SJSA1 (cell line): ENCODE measurements at regions not wholly inside any gene's neighbourhood (a gene's known extent, or its start where the extent isn't known, plus 50 kb on each side); places are given as distances from the start of the nearest gene placed in this dataset.
"Not testable (repeated sequence)": the region's sequence is repeated elsewhere in the genome, so short reads cannot be mapped to it uniquely, and the experiment has no call there.

Experiments
- DNase-seq, 2 experiments: peaks; one replicate each; pipeline ENCODE4 v3.0.0-alpha.2; 2015 to 2020; ENCODE audit warnings: low spot score in 2 of 2, low read depth in 1 of 2
- H3K27ac ChIP-seq: fragments of 250-450 bp; sonication (Bioruptor Pico); 2 replicates; pipeline ENCODE4 v1.5.1; 2020; ENCODE audit warnings: mild to moderate bottlenecking, moderate library complexity
- H3K27me3 ChIP-seq: fragments of 250-450 bp; sonication (Bioruptor Pico); replicated peaks from 2 replicates; pipeline ENCODE4 v1.5.1; 2020; ENCODE audit warnings: mild to moderate bottlenecking, moderate library complexity
- H3K36me3 ChIP-seq: fragments of 250-450 bp; sonication (Bioruptor Pico); 2 replicates; pipeline ENCODE4 v1.5.1; 2020; ENCODE audit warnings: mild to moderate bottlenecking
- H3K4me1 ChIP-seq: fragments of 250-450 bp; sonication (Bioruptor Pico); replicated peaks from 2 replicates; pipeline ENCODE4 v1.6.1; 2021; ENCODE audit warnings: mild to moderate bottlenecking
- H3K4me3 ChIP-seq: fragments of 250-450 bp; sonication (Bioruptor Pico); 2 replicates; pipeline ENCODE4 v1.5.1; 2020; ENCODE audit warnings: mild to moderate bottlenecking
- H3K9me3 ChIP-seq: fragments of 250-450 bp; sonication (Bioruptor Pico); replicated peaks from 2 replicates; pipeline ENCODE4 v1.5.1; 2020; ENCODE audit warnings: mild to moderate bottlenecking

DNA sequence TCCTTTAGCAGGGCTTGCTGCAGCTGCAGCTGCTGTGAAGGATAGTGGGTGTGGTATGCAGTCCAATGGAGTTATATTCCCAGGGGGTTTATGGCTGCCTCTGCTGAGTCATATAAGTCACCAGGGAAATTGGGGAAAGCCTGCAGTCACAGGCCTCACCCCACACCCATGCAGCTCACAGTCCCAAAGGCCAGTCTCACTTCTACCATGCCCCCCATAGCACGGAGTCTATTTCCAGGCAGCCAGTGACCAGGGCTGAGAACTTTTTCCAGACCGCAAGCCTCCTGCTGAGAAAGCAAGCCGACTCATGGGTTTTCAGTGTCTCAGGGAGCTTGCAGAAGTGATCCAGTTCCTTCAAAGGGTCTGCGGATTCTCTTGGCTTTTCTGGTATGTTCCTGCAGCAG is 322.4 kb upstream of the CLEC14A start:
- no peak for DNase-seq
- H3K4me1 ChIP-seq: no peaks in the 10 kb centered on the region

DNA sequence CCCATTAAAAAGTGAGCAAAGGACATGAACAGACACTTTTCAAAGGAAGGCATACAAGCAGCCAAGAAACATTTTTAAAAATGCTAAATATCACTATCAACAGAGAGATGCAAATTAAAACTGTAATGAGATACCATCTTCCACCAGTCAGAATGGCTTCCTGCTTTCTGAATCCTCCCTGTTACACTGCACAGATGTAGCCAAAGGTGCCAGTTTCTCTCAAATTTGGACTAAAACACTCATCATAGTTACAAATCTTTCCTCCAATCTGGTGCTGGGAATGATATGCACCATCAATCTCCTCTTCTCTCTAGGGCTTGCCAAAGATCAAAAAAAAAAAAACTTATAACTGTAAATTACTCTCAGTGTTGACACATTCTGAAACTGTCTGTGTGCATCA is 311.8 kb upstream of the CLEC14A start:
- H3K9me3 ChIP-seq: no peaks in the 10 kb centered on the region
- H3K27ac ChIP-seq: no peak overlapping the region
- H3K27me3 ChIP-seq: no peaks in the 10 kb centered on the region
- H3K4me3 ChIP-seq: no peak overlapping the region
- H3K36me3 ChIP-seq: no peaks in the 10 kb centered on the region
- H3K4me1 ChIP-seq: no peaks in the 10 kb centered on the region
- DNase-seq: no peak

More for the DNA sequence above, 322.4 kb upstream of the CLEC14A start:
- H3K27me3 ChIP-seq: no peaks in the 10 kb centered on the region
- H3K27ac ChIP-seq: no peak overlapping the region
- H3K4me3 ChIP-seq: no peak overlapping the region
- H3K9me3 ChIP-seq: no peaks in the 10 kb centered on the region
- no peaks in the 10 kb centered on the region for H3K36me3 ChIP-seq

DNA sequence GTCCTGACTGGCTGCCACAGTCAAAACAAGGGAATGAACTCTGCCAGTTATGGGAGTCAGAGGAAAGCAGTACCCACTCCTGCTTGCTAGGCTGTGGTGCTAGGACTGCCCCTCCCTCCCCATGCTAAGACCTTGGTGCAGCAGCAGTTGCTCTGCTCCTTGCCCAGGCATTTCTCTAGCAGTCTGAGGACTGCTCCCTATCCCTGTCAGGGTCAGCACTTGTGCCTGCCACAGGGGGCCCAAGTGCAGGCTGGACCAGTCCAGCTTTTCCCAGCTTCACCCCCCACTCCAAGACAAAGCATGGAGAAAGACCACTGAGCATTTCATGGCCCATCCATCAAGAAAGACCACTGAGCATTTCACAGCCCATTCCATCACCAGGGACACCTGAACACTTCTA is 305.8 kb upstream of the CLEC14A start:
- H3K4me3 ChIP-seq: no peak overlapping the region
- H3K27me3 ChIP-seq: no peaks in the 10 kb centered on the region
- H3K36me3 ChIP-seq: no peaks in the 10 kb centered on the region
- no peak for DNase-seq
- no peak overlapping the region for H3K27ac ChIP-seq
- H3K4me1 ChIP-seq: no peaks in the 10 kb centered on the region
- no peaks in the 10 kb centered on the region for H3K9me3 ChIP-seq

DNA sequence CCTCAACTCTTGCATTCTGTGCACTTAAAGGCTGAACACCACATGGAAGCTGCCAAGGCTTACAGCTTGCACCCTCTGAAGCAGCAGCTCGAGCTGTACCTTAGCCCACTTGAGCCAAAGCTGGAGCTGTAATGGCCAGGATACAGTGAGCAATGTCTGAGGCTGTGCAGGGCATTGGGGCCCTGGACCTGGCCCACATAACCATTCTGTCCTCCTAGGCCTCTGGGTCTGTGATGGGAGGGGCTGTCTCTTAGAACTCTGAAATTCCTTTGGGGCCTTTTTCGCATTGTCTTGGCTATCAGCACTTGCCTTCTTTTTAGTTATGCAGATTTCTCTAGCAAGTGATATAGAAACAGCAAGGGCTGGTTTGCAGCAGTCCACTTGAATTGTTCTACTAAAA is 303.8 kb upstream of the CLEC14A start:
- Histone ChIP-seq H3K27ac (no peak overlapping the region), H3K4me3 (no peak overlapping the region), H3K9me3 (no peaks in the 10 kb centered on the region), H3K4me1 (no peaks in the 10 kb centered on the region), H3K36me3 (no peaks in the 10 kb centered on the region), H3K27me3 (no peaks in the 10 kb centered on the region)
- no peak for DNase-seq

DNA sequence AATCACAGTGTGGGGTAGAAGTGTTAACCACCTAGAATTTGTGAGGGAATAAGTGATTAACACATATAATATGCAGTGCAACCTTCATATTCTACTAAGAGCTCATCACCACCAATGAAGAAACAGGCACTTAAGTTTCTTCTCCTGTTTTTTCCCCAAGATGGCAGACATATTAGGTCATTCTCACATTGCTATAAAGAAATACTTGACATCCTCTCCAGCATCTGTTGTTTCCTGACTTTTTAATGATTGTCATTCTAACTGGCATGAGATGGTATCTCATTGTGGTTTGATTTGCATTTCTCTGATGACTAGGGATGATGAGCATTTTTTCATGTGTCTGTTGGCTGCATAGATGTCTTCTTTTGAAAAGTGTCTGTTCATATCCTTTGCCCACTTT is 301.5 kb upstream of the CLEC14A start:
- H3K27ac ChIP-seq, H3K4me3 ChIP-seq, H3K27me3 ChIP-seq, DNase-seq, H3K9me3 ChIP-seq, H3K4me1 ChIP-seq, H3K36me3 ChIP-seq: not testable (repeated sequence)

DNA sequence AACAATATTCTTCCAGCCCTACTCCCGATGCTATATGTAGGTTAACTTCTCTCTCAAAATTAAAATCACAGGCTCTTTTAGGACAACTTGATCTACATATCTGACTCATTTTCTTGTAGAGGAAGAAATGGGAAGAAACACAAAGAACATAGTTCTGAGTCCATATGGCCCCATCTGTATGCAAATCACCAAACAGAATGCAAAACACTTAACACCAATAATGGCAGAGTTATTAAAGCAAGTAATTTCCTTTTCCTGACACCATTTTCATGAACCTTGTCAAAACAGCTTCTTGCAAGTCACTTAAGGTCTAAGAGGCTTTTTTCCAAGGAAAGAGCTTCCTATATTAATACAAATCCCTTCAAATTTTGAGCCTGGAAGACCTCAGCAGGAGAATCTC is 300.4 kb upstream of the CLEC14A start:
- Histone ChIP-seq H3K9me3 (no peaks in the 10 kb centered on the region), H3K4me3 (no peak overlapping the region), H3K36me3 (no peaks in the 10 kb centered on the region), H3K27me3 (no peaks in the 10 kb centered on the region), H3K27ac (no peak overlapping the region), H3K4me1 (no peaks in the 10 kb centered on the region)
- DNase-seq: no peak

DNA sequence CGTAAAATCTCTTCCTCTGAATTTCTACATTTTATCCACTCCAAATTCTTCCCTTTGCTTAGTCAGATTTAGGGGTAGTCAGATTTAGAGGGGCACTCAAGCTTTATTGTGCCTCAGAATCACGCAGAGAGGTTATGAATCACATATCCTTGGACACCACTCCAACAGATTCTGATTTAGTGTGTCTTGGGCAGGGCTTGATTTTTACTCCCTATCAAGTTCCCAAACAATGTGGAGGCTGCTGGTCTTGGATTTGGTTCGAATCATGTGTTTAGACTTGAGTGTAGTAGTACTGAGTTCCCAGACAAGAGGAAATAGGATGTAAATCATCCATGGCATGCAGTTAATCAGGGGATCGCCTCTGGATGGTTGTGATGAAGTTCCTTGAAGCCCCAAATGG is 298.1 kb upstream of the CLEC14A start:
- Histone ChIP-seq H3K9me3 (no peaks in the 10 kb centered on the region), H3K27me3 (no peaks in the 10 kb centered on the region), H3K36me3 (no peaks in the 10 kb centered on the region), H3K4me1 (no peaks in the 10 kb centered on the region), H3K4me3 (no peak overlapping the region), H3K27ac (no peak overlapping the region)
- DNase-seq: no peak

DNA sequence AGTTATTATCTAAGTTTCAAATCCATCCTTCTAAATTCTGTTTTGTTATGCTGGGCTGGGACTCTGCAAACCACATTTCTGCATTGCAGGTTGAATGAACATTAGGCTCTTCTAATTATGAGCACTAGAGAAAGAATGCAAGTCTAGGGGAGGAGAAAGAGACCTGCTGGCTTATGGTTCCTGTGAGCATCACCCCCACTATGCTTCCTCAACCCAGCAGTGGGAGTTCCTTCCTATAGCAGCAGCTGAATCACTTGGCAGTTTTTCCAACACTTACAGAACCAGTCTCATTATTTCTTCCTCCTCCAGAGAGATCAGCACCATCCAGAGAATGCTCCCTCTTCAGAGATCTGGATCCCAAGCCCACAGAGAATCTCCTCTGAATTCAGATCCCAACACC is 297.7 kb upstream of the CLEC14A start:
- no peak overlapping the region for H3K27ac ChIP-seq
- H3K4me3 ChIP-seq: no peak overlapping the region
- no peaks in the 10 kb centered on the region for H3K9me3 ChIP-seq
- no peaks in the 10 kb centered on the region for H3K4me1 ChIP-seq
- no peaks in the 10 kb centered on the region for H3K36me3 ChIP-seq
- no peak for DNase-seq
- no peaks in the 10 kb centered on the region for H3K27me3 ChIP-seq

DNA sequence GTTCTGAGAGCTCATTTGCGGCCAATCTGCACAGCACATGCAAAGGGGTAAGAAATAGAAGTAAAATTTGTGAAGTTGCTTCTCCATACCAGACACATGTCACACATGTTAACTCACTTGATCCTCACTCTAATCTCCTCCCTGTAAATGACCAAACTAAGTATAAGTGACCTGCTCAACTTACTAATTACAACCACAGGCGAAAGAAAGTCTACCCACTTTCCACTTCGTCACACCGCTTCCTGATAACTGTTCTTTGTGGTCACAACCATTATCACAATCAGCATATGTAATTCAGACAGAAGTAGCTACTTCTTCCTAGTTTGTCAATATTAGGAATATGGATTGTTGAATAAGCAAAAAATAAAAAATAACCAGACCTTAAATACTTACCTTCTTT is 293.7 kb upstream of the CLEC14A start:
- Histone ChIP-seq H3K4me3 (no peak overlapping the region), H3K36me3 (no peaks in the 10 kb centered on the region), H3K9me3 (no peaks in the 10 kb centered on the region), H3K27me3 (no peaks in the 10 kb centered on the region), H3K4me1 (no peaks in the 10 kb centered on the region), H3K27ac (no peak overlapping the region)
- no peak for DNase-seq

DNA sequence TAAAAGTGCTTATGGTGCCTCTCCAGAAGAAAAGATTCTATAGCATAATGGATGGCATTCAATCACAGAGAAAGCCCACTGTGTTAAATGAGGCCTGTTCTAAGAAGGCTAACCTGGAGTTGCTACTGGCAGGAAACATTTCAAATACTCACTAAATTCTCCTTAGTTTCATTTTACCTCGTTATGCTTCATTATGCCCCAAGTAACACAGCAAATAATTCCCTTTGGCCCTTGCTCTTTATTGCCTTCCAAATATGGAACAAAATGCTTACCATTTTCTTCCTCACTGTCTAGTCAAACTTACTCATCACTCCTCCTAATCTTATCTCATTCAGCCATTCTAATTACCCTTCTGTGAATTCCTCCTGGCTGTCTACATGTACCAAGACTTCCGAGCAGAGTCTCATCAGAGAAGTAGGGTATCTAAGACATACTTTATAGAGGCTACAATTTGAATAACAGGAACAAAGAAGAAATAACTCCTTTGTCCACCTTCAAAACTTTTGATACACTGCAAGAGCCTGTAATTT is 292.1 kb upstream of the CLEC14A start:
- no peak for DNase-seq
- H3K9me3 ChIP-seq: no peaks in the 10 kb centered on the region
- H3K4me1 ChIP-seq: no peaks in the 10 kb centered on the region
- H3K4me3 ChIP-seq: no peak overlapping the region
- H3K36me3 ChIP-seq: no peaks in the 10 kb centered on the region
- H3K27me3 ChIP-seq: no peaks in the 10 kb centered on the region
- H3K27ac ChIP-seq: no peak overlapping the region

DNA sequence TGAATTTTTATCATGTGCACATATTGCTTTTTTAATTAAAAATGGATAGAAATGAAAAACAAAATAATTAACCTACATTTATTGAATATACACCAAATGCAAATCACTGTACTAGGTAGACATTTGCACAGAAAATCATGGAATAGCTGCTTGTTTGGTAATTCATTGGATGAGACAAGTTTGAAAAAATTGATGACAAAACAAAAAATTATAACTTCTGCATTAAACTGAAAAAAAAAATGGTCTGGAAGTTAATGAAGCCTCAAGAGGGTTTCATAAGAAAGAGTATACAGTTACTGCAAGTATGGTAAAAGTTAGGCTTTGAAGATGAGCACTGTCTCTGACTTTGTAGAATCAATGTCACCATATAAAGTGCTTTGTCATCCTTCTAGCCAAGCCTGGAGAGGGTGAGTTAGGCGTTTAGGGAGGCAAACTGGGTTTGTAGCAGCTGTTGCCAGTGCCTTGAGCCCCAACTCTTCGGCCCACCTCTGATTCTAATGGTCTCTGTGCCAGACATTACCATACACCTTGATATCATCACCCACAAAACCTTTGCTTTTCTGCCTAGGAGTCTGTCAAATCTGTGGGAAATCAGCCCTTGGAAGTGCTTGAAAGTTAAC is 291.1 kb upstream of the CLEC14A start:
- no peaks in the 10 kb centered on the region for H3K27me3 ChIP-seq
- no peak overlapping the region for H3K27ac ChIP-seq
- no peak for DNase-seq
- H3K4me1 ChIP-seq: no peaks in the 10 kb centered on the region
- H3K36me3 ChIP-seq: no peaks in the 10 kb centered on the region
- H3K4me3 ChIP-seq: no peak overlapping the region
- H3K9me3 ChIP-seq: no peaks in the 10 kb centered on the region

DNA sequence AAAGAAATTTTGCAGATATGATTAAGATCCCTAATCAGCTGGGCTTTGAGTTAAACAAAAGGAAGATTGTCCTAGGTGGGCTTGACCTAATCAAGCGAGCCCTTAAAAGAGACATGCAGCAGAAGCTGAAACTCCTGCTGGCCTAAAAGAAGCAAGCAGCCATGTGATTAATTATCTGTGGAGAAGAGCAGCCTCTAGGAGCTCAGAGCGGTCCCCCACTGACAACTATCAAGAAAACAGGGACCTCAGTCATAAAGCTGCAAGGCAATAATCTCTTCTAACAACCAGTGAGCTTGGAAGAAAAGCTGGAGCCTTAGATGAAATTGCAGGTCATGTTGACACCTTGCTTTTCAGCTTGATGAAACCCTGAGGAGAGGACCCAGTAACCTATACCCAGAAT is 288.9 kb upstream of the CLEC14A start:
- Histone ChIP-seq H3K27ac (no peak overlapping the region), H3K4me3 (no peak overlapping the region), H3K4me1 (no peaks in the 10 kb centered on the region), H3K27me3 (no peaks in the 10 kb centered on the region), H3K36me3 (no peaks in the 10 kb centered on the region), H3K9me3 (no peaks in the 10 kb centered on the region)
- DNase-seq: no peak

DNA sequence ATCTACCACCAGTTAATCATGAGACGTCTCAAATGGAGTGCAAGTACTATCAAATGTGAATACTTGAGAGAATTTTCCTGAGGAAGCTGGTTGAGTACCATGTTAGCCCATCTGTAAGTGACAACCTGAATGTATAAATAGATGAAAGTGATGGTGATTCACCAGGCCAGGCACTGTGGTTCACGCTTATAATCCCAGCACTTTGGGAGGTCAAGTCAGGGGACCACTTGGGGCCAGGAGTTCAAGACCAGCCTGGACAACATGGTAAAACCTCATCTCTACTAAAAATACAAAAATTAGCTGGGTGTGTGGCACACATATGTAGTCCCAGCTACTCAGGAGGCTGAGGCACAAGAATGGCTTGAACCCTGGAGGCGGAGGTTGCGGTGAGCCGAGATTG is 288.0 kb upstream of the CLEC14A start:
- not testable (repeated sequence) for H3K36me3 ChIP-seq, H3K4me3 ChIP-seq, H3K27me3 ChIP-seq, H3K4me1 ChIP-seq, DNase-seq, H3K27ac ChIP-seq, H3K9me3 ChIP-seq

DNA sequence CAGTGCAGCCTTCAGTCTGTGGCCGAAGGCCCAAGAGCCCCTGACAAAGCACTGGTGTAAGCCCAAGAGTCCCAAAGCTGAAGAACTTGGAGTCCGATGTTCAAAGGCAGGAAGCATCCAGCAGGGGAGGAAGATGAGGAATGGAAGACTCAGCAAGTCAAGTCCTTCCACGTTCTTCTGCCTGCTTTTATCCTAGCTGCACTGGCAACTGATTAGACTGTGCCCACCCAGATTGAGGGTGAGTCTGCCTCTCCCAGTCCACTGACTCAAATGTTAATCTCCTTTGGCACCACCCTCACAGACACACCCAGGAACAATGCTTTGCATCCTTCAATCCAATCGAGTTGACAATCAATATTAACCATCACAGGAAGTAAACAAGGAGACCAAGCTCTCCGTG is 282.2 kb upstream of the CLEC14A start:
- H3K4me1 ChIP-seq, H3K4me3 ChIP-seq, H3K36me3 ChIP-seq, H3K27me3 ChIP-seq, H3K9me3 ChIP-seq, H3K27ac ChIP-seq, DNase-seq: not testable (repeated sequence)

DNA sequence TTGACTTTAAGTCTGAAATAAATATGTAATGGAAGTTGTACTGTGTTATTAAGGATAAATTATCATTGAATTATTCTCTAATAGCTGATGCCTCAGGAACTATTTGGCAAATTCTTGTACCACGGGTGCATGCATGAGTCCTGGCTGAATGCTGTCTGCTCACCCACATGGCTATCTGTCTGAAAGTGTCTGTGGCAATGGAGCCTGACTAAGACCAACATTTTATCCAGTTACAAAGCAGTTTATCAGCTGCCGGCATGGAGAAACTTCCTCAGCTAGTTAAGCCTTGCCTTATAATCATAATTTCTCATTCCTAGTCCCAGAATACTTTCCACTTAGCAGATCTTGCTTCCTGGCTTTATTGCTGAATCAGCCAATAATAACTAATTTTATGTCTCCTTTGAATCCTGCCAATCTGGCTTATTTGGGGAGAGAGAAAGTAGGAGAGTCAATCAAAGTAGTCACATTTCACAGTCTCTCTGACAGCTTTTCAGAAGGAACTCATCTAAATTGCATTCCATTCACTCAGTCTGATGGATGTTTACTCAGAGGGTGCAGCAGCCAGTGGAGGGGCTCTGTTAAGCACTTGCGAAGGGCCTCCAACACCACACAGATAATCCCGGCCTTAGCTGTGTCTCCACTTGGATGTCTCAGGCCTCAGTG is 280.6 kb upstream of the CLEC14A start:
- H3K27ac ChIP-seq: no peak overlapping the region
- no peaks in the 10 kb centered on the region for H3K4me1 ChIP-seq
- H3K9me3 ChIP-seq: no peaks in the 10 kb centered on the region
- no peaks in the 10 kb centered on the region for H3K27me3 ChIP-seq
- H3K36me3 ChIP-seq: no peaks in the 10 kb centered on the region
- no peak for DNase-seq
- no peak overlapping the region for H3K4me3 ChIP-seq
